NT2/D1 (cell line): ENCODE measurements at regions not wholly inside any gene's neighbourhood (a gene's known extent, or its start where the extent isn't known, plus 50 kb on each side); places are given as distances from the start of the nearest gene placed in this dataset.

Experiments used
- YY1 ChIP-seq: IDR thresholded peaks from 2 replicates; pipeline ENCODE4 v1.6.1; 2011; ENCODE audit not compliant: insufficient read length, insufficient read depth
- ZNF274 ChIP-seq: IDR thresholded peaks from 2 replicates; pipeline ENCODE4 v1.6.1; 2011; ENCODE audit warnings: mild to moderate bottlenecking, low read depth, low read length

GRCh38 chr5:85843535-85843934 is 774.2 kb upstream of the COX7C start:
- TF ChIP-seq ZNF274 (no peak), YY1 (no peak)
